Myocyte (in vitro differentiated cells): ENCODE measurements at regions not wholly inside any gene's neighbourhood (a gene's known extent, or its start where the extent isn't known, plus 50 kb on each side); places are given as distances from the start of the nearest gene placed in this dataset.
"Not testable (repeated sequence)": the region's sequence is repeated elsewhere in the genome, so short reads cannot be mapped to it uniquely, and the experiment has no call there.

Source experiments
- DNase-seq: peaks from one replicate; pipeline ENCODE4 v3.0.0-alpha.2; 2012; ENCODE audit warnings: low read depth

DNA sequence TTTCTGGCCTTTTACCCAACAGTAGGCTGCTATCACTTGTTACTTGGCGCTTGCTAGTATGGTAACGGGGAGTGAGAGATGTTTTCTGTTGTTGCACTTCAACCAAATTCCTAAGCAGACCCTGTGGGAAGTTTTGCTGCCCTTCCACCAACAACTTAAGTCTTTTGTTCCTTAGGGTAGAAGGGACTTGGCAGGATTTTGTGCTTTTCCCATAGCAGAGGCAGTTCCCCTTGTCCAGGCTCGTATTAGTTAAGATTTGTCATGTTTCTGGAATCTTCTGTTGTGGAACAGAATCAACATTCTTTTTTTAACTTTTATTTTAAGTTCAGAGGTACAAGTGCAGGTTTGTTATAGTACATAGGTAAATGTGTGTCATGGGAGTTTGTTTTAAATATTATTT lies 73.2 kb upstream of the SGIP1 start:
- no peak for DNase-seq

DNA sequence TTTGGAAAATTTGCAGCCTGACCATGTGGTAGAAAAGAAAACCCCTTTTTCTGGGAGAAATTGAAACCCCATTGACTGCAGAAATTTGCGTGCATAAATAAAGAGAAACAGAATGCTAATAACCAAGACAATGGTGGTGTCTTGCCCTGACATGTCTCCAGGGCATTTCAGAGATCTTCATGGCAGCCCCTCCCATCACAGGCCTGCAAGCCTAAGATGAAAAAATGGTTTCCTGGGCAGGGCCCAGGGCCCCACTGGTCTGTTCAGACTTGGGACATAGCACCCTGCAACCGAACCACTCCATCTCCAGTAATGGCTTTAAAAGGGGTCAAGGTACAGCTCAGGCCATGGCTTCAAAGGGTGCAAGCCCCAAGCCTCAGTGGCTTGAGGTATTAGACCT lies 71.6 kb upstream of the SGIP1 start:
- no peak for DNase-seq

DNA sequence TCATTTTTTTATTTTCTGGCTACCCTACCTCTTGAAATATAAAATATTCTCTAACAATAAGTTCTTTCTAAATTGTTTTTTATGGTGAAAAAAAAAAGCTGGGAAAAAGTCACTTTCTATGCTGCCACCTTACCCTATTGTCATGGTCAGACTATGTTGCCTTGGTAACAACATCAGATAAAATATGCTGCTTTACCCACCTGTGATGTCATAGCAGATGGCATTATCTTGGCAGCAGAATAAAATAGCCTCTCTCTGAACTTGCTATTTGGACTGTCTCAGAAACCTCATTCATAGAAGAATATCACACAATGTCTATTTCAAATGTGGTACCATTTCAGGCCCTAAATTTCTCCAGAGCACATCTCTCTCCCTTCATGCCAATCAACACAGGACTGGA lies 69.6 kb upstream of the SGIP1 start:
- peak; percentile 18 for DNase-seq

DNA sequence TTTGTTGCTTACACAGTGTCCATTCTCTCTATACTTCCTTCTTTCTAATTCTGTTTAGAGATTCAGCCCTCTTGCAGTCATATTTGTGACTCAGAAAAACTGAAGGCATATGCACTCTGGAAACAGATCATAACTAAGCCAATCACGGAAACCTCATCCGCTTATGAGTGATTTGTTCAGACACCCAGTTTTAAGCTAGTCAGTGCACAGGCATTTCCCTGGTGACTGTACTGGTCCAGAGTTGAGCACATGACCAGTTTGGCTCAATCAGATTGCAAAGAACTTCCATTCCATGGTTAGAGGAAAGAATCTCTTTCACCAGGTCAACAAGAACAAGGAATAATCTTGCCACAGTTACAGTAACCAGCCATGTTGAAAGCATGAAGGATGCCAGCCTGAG lies 69.2 kb upstream of the SGIP1 start:
- DNase-seq = peak; percentile 76

GRCh38 chr1:66466695-66467094 lies 67.3 kb upstream of the SGIP1 start:
- DNase-seq = peak; percentile 29

- no peak for DNase-seq
These were observed 65.2 kb upstream of the SGIP1 start for GRCh38 chr1:66468722-66469121.

DNA sequence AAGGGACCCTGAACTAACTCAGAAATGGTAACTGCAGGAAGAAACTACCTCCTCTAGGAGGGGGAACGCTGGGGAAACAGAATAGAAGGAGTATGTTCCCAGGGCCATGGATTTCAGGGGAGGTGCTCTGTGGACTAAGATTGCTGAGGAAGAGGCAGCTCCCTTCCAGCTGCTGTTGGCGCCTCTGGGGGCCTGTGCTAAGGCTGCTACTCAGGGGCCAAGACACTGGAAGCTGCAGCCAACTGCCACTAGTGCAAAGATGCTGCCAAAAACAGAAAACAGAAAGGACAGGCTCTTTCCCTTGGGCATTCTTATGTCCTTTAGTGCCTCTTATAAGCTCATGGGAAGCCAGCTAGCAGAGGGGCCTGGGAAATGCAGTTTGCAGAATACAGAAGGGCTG lies 58.0 kb upstream of the SGIP1 start:
- DNase-seq = no peak

GRCh38 chr1:66476774-66477173 lies 57.2 kb upstream of the SGIP1 start:
- no peak for DNase-seq

DNA sequence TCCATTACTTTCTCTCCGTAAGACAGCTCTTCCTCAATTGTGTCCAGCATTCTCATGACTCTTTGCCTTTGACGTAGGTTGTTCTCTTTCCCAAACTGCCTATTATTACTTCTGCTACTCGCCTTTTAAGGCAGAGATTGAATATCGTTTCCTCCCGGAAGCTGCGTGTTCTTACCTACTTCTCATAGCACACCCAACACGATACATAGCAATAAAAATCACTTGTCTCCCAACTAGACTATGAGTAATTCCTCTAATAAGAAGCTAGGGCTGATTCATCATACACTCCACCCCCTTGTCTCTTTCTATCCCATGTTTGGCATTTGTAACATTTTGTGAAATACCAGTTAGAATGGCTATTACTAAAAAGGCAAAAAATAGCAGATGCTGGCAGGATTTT lies 55.8 kb upstream of the SGIP1 start:
- DNase-seq = peak; percentile 38

DNA sequence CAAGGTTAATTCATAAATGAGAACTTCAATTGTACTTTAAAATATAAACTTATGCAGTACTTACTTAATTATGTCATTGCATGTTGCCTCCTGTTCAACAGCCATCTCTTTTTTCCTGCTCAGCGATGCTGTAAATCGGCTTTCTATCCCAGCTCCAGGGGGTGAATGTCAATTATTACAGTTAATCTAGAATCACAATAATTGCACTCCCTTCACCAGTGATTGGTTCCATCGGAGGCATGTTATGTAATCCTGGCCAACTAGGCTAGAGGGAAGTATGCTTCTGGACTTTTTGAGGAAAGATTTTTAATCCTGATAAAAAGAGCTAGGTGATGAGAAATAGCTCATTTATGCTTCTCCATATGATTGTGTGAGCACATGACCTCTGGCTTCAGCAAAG lies 53.8 kb upstream of the SGIP1 start:
- DNase-seq = no peak

GRCh38 chr1:66481215-66481614 lies 52.7 kb upstream of the SGIP1 start:
- DNase-seq = not testable (repeated sequence)
